ENCODE measurements at regions not wholly inside any gene's neighbourhood (a gene's known extent, or its start where the extent isn't known, plus 50 kb on each side); places are given as distances from the start of the nearest gene placed in this dataset.

GRCh38 chr15:56533731-56534403, 68.9 kb upstream of the MNS1 start:
- no peaks in the 10 kb centered on the region for H3K9me1 ChIP-seq (replicated peaks; ENCODE audit: control insufficient read depth, extremely low read depth, insufficient read depth, low read length)
- no peak overlapping the region for H3K4me2 ChIP-seq (ENCODE audit: insufficient read depth, low read length)
- no peak for FAIRE-seq
- H2AFZ ChIP-seq (ENCODE audit: low read depth, low read length) = no peak overlapping the region
- TF ChIP-seq EZH2 (IDR thresholded peaks at IDR 0.05; ENCODE audit: borderline replicate concordance, low read depth, low read length, severe bottlenecking) (no peak), JUN (IDR thresholded peaks at IDR 0.05; ENCODE audit: borderline replicate concordance, insufficient read depth, insufficient read length, low read depth) (no peak), MAX (IDR thresholded peaks at IDR 0.05; ENCODE audit: insufficient read depth, insufficient read length) (no peak), GATA2 (IDR thresholded peaks at IDR 0.05; ENCODE audit: insufficient read depth, insufficient read length, low read depth, low read length) (no peak), MYC (IDR thresholded peaks at IDR 0.05; ENCODE audit: low read depth, low read length) (no peak), POLR2A (IDR thresholded peaks at IDR 0.05; ENCODE audit: low read depth, low read length) (no peak), POLR2AphosphoS5 (IDR thresholded peaks at IDR 0.05; ENCODE audit: insufficient read depth, low read depth, low read length) (no peak), FOS (IDR thresholded peaks at IDR 0.05; ENCODE audit: borderline replicate concordance, insufficient read depth, low read length) (no peak), CTCF (IDR thresholded peaks at IDR 0.05; ENCODE audit: extremely low read depth in 1 of 2, insufficient read depth in 1 of 2, low read depth in 1 of 2, low read length in 2 of 2) (no peak)
- no peak for DNase-seq (ENCODE audit: low read depth, low spot score)
- no peaks in the 10 kb centered on the region for H3K4me1 ChIP-seq (ENCODE audit: control insufficient read depth, extremely low read depth, insufficient read depth, low read length)
- H3K9ac ChIP-seq (replicated peaks; ENCODE audit: extremely low read depth, insufficient read depth, low read length) = no peak overlapping the region
- POLR2A ChIA-PET = no interaction called here
- H3K79me2 ChIP-seq (ENCODE audit: control insufficient read depth, insufficient read depth, low read length) = no peaks in the 10 kb centered on the region
- no peaks in the 10 kb centered on the region for H3K36me3 ChIP-seq (ENCODE audit: control insufficient read depth in 2 of 2, extremely low read depth in 1 of 2, insufficient read depth in 2 of 2, low read length in 2 of 2)
- dilution Hi-C loops (cut with MboI; ENCODE audit: extremely low pct_ligation_motif_present, low sequenced_read_pairs) = no loop called here
- H4K20me1 ChIP-seq (replicated peaks; ENCODE audit: control insufficient read depth, extremely low read depth, insufficient read depth, low read length) = no peaks in the 10 kb centered on the region
- no TSS peak for BruUV-seq (replicated peaks)
- intact Hi-C loops (cut with micrococcal nuclease) = no loop called here
- CTCF ChIA-PET = interaction anchor here (1.3 to 1.5 kb wide), 3 partner anchors 9 to 13 kb away, joined by 4 to 5 read pairs (median 4); no protein-coding TSS in a partner anchor
- no peak overlapping the region for H3K4me3 ChIP-seq (replicated peaks in 1 of 3; ENCODE audit: insufficient read depth in 1 of 3, low read depth in 1 of 3, low read length in 3 of 3)
- H3K9me3 ChIP-seq (replicated peaks; ENCODE audit: control insufficient read depth, insufficient read depth, low read length) = no peaks in the 10 kb centered on the region
- no peak overlapping the region for H3K27ac ChIP-seq (ENCODE audit: insufficient read depth, low read depth, low read length)
- H3K27me3 ChIP-seq (ENCODE audit: control insufficient read depth in 2 of 2, insufficient read depth in 2 of 2, low read length in 2 of 2) = peaks cover 10 to 14% of the 10 kb centered on the region in 2 experiments
